GM19397 (cell line): ENCODE measurements at regions not wholly inside any gene's neighbourhood (a gene's known extent, or its start where the extent isn't known, plus 50 kb on each side); places are given as distances from the start of the nearest gene placed in this dataset.

ENCODE experiments used
- ATAC-seq: cut with Tn5 transposase; IDR thresholded peaks from one replicate; pipeline ENCODE4 v1.9.1; 2021; ENCODE audit warnings: mild to moderate bottlenecking, moderate library complexity; ENCODE audit not compliant: unreplicated experiment

DNA sequence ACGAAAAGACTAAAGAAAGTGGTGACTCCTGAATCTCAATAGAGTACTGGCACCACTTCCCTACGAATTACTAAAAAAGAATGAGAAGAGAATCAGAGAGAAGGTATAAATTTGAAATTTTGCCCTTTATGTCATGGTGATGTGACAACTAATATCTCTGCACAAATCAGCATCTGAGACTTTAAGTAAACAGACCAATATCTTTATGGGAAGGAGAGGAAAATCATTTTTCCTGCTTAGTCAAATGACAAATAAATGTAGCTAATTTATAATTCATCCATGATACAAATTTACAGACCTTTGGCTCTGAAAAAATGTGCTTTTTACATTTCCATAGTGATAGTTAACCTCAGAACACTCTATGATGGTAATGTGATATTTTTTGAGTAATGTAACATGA is 424.8 kb upstream of the EPHA5 start:
- ATAC-seq, result no peak

DNA sequence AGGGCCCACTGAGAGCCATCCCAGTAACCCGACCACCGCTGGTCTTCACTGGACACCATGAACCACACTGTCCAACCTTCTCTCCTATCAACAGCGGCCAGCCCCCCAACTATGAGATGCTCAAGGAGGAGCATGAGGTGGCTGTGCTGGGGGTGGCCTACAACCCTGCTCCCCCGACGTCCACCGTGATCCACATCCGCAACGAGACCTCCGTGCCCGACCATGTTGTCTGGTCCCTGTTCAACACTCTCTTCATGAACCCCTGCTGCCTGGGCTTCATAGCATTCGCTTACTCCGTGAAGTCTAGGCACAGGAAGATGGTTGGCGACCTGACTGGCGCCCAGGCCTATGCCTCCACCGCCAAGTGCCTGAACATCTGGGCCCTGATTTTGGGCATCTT is 423.8 kb upstream of the EPHA5 start:
- ATAC-seq, result no peak

DNA sequence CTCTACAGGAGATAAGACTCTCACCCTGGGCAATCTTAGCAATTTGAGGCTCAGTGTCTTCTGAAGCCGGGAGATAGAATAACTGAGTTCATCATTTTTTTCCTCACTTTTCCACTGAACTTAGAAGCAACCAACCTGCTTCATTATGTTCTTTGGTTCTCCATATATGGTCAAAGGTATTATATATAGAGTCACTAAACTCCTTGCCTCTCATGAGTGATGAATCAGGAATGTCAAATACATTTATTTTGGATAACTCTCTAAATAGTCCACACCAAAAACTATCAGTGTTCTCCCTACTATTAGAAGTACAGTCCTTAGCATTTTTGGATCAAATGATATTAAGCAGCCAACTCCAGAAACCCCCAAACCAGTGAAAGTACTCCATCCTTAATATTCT is 421.5 kb upstream of the EPHA5 start:
- ATAC-seq, result no peak

- ATAC-seq, result no peak
These were observed 403.7 kb upstream of the EPHA5 start for GRCh38 chr4:66073961-66074360.

GRCh38 chr4:66071911-66072310 is 401.6 kb upstream of the EPHA5 start:
- no peak for ATAC-seq

DNA sequence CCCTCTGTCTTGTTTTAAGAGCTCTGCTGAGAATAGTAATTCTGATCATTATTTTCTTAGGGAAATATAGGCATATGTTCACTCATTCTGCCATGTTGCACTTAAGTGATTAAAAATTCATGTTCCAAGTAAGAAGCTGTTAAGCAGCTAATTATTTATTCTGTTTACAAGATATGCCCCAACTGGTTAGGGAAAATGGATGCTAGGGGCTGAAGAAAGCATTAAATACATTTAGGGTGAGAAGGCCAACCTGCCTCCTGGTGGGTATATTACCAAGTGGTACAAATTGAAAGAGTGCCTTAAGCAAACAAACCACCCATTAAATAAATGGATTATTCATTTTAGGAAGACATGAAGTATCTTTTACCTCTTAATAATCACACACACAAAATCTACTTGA is 392.6 kb upstream of the EPHA5 start:
- no peak for ATAC-seq

- ATAC-seq, result no peak
These were observed 391.8 kb upstream of the EPHA5 start for GRCh38 chr4:66062044-66062443.

DNA sequence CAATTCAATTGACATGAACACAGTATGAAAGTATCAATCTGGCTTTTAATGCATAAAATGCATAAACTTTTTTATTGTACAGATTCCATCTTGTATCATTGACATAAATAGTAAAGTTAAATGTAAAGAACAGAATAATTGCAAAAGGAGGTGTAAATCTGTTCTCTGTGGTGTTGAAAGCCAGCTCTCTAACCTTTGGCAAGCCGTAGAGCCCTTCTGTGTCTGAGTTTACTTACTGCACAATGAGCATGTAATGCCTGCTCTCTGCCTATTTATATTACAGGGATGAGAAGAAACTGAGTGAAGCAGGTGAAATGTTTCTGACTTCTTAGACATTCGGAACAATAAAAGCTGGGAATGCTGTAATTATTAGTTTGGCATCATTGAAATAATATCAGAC is 389.3 kb upstream of the EPHA5 start:
- no peak for ATAC-seq

GRCh38 chr4:66059136-66059535 is 388.8 kb upstream of the EPHA5 start:
- no peak for ATAC-seq

DNA sequence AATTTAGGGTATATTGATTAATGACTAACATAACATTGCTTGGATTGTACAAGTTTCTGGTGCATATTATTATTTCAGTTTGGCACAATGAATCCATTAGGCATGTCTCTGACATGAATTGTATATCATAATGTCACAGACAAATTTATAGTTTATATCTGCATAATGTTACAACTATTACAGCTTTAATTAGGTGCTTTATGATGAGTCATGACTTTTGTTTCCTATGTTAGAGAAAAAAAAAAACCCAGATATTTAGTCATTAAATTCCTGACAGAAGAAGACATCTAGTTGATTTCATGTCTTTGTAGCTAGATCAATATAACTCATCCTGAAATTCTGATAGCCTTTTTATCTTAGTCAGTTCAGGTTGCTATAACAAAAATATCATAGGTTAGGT is 385.7 kb upstream of the EPHA5 start:
- ATAC-seq, result no peak

DNA sequence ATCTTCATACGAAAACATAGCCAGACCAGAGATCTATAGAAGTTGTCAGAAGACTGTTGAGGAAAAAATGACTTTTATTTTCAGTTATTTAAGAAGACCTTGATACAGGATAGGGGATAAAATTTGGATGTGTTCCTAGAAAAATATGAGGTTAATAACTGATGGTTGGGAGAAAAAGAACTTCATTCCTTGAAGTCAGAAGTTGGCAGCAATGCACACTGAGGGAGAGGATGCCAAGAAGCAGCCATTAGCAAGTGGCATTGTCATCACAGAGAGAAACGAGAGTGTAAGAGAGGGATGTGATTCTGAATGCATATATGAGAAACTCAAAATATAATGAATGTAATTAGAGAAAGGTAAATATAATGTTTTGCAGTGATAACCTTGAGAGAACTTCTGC is 382.1 kb upstream of the EPHA5 start:
- ATAC-seq, result no peak

- ATAC-seq, result no peak
These were observed 378.6 kb upstream of the EPHA5 start for GRCh38 chr4:66048861-66049260.

- no peak for ATAC-seq
These were observed 375.6 kb upstream of the EPHA5 start for GRCh38 chr4:66045913-66046312.

DNA sequence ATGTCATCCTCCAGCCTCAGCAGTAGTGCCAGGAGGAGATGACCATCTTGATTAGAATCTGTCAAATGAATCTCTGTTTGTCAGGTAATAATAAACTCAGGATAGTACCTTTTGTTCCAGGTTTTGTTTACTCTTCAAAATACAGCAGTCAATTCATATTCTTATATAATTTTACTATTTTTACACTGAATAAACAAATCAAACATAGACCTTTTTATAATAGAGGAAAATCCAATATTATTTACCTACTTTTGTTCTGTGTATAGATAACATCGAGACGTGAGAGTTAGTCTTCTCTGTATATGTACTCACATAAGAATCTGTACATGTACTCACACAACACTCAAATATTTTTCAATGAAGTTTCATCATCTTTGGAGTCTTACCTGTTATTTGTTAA is 365.4 kb upstream of the EPHA5 start:
- no peak for ATAC-seq

GRCh38 chr4:66034671-66035070 is 364.4 kb upstream of the EPHA5 start:
- ATAC-seq, result no peak

GRCh38 chr4:66034262-66034661 is 364.0 kb upstream of the EPHA5 start:
- no peak for ATAC-seq

DNA sequence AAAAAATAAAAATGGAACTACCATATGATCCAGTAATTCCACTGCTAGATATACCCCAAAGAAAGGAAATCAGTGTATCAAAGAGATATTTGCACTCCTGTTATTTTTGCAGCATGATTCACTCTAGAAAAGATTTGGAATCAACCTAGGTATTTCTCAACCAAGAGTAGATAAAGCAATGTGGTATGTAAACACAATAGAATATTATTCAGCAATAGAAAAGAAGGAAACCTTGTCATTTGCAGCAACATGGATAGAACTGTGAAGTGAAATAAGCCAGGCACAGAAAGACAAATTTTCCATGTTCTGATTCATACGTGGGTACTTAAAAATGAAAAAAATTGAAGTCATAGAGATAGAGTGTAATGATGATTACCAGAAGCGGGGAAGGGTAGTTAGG is 362.3 kb upstream of the EPHA5 start:
- ATAC-seq, result no peak

DNA sequence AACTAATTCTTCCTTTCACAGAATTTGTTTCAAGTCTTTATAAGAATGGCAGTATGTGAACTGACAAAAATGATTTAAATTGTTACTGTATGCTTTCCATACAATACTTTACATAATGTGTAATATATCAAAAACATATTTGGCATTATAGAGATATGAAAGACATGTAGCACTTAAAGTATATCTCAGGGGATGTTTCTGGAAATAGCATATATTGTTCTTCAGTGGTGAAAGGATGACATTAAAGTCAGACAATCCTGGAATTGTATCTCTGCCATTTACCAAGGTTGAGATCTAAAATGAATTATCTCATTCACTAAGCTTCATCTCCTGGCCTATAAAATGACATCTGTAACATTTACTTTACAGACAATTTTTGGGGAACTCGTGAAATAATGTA is 358.4 kb upstream of the EPHA5 start:
- ATAC-seq, result no peak

- no peak for ATAC-seq
These were observed 352.8 kb upstream of the EPHA5 start for GRCh38 chr4:66023061-66023460.

DNA sequence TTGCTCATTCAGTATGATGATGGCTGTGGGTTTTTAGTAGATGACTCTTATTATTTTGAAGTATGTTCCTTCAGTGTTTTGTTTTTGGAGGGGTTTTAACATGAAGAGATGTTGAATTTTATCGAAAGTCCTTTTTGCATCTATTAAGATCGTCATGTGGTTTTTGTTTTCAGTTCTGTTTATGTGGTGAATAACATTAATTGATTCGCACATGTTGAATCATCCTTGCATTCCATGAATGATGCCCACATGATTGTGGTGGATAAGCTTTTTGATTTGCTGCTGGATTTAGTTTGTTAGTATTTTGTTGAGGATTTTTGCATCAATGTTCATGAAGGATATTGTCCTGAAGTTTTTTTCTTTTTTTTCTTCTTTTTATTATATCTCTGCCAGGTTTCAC is 347.4 kb upstream of the EPHA5 start:
- ATAC-seq, result no peak

DNA sequence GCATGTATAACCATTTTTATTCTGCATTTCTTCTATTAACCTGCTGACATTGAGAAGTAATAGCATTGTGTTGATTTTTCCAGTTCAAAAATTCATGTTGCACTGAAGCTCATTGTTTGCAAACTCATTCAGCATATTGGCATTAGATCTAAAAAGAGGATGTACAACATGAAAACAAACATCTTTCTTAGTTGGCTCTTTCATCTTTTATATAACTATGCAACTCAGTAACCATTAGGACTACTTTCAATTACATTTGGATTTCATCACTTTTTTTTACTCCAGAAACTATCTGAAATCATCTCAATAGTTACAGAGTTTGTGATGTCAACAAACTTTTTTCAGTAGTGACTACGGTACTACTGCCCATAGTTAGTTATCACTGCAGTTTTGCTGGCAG is 346.0 kb upstream of the EPHA5 start:
- no peak for ATAC-seq

DNA sequence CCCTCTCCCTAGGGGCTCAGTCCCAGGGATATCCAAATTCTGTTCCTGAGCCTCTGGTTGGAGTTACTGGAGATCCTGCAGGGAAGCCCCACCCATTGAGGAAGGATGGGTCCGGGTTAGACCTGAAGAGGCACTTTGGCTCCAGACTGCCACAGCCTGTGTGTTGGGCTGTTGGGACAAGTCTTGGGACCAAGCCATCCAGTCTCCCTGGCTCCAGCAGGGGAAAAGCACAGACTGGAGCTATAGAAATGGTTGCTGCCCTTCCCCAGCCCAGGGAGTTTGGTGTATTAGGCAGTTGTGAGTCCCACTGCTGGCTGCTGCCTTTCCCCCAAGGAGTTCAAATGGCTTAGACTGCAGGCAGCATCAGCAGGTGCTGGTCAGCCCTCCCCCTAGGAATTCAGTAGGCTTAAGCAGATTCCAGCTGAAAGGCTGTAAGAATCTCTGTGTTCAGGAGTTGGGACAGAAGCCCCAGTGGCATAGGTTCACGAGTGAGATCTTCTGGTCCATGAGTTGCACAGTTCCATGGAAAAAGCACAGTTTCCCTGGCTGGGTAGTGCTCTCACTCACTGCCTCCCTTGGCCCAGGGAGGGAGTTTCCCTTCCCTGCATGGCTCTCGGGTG is 344.0 kb upstream of the EPHA5 start:
- no peak for ATAC-seq

GRCh38 chr4:66000510-66001117 is 330.3 kb upstream of the EPHA5 start:
- no peak for ATAC-seq
